Heart left ventricle (tissue), 13 donors: ENCODE measurements at regions not wholly inside any gene's neighbourhood (a gene's known extent, or its start where the extent isn't known, plus 50 kb on each side); places are given as distances from the start of the nearest gene placed in this dataset.

Experiments
- CTCF ChIP-seq, 12 donors: fragments of 200-600 bp; sonication (generic) in 4 of 12; IDR thresholded peaks; one replicate each; pipeline versions ENCODE4 v1.5.0 to v1.8.0; 2018 to 2022; ENCODE audit warnings: antibody characterized with exemption in 12 of 12, mild to moderate bottlenecking in 5 of 12
- POLR2A ChIP-seq, 2 donors: fragments of 450-650 bp; IDR thresholded peaks; one replicate each; pipeline ENCODE4 v1.6.1; 2017; ENCODE audit warnings: antibody characterized with exemption in 2 of 2, mild to moderate bottlenecking in 2 of 2, moderate library complexity in 2 of 2
- donor health status: ischemic (EF 13 %, LVEDD 7.1; RV severe dilation, severe dysfunction).
- donor health status: DM: no; HTN: yes; CAD: no.
- donor health status: DM: no; HTN: no; CAD: no.
- donor health status: ischemic (EF 25% LVEDD 6.9; RV normal size, moderate dysfunction).
- donor health status: ischemic (EF 25% LVEDD 5.7; RV mildly dilated, moderate dysfunction).
- donor health status: ischemic (EF 35%, LVEDD 5.7; RV mildly dilated, moderate dysfunction).
- donor health status: nonischemic (EF 11% LVEDD 7.7; RV severe dilation, severe dysfunction).
- donor health status: DM: yes; HTN: yes; CAD: no.
- donor health status: PGD.
- donor health status: ischemic (EF 29% LVEDD 5.4; RV normal size, mild dysfunction).
- donor health status: nonischemic (EF 23%, LVEDD 6.1; RV moderate dilation, normal function).

DNA sequence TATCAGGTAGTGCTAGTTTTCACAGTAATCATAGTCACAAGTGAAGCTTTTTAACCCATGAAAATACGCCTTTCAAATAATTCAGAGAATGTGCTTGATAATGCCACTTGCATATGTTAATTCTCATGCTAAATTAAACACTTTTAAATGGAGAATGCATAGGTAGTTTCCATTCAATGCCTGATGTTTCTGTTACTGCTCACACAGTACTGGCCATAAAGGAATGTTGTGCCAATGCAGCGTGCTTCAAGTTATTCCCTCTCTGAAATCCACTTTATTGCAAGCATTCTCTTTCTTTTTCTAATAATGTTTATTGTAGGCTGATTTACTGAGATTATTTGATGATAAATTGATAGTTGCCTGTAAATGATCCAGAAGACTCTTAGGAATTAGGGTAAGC lies 513.0 kb upstream of the KLF12 start:
- TF ChIP-seq CTCF (IDR thresholded peaks at IDR 0.05): no peak
- TF ChIP-seq POLR2A (IDR thresholded peaks at IDR 0.05): no peak
